ENCODE measurements at regions not wholly inside any gene's neighbourhood (a gene's known extent, or its start where the extent isn't known, plus 50 kb on each side); places are given as distances from the start of the nearest gene placed in this dataset.

- H3K4me3 ChIP-seq (ENCODE audit: low read length): no peak overlapping the region
- no peaks in the 10 kb centered on the region for H3K4me1 ChIP-seq (ENCODE audit: control insufficient read depth, low read length)
- no peaks in the 10 kb centered on the region for H4K20me1 ChIP-seq (ENCODE audit: control insufficient read depth, insufficient read depth, low read depth, low read length)
- H3K9me3 ChIP-seq (ENCODE audit: control insufficient read depth, insufficient read depth, low read length): no peaks in the 10 kb centered on the region
- H3K79me2 ChIP-seq (ENCODE audit: control insufficient read depth, low read length): no peaks in the 10 kb centered on the region
- H3K9me2 ChIP-seq (replicated peaks; ENCODE audit: control insufficient read depth, low read length): no peaks in the 10 kb centered on the region
- TF ChIP-seq EZH2phosphoT487 (IDR thresholded peaks at IDR 0.05; ENCODE audit: borderline replicate concordance, low read length) (no peak), CTCF (IDR thresholded peaks at IDR 0.05; ENCODE audit: low read depth, low read length, poor library complexity, severe bottlenecking) (no peak)
- no peak overlapping the region for H3K4me2 ChIP-seq (ENCODE audit: low read length)
- no peaks in the 10 kb centered on the region for H3K36me3 ChIP-seq (ENCODE audit: control insufficient read depth, low read length)
- no peak overlapping the region for H3K27ac ChIP-seq (ENCODE audit: low read depth, low read length)
- H3F3A ChIP-seq (ENCODE audit: control insufficient read depth, insufficient read depth): no peaks in the 10 kb centered on the region
- no peaks in the 10 kb centered on the region for H3K27me3 ChIP-seq (ENCODE audit: control insufficient read depth, low read length)
Measured at GRCh38 chr2:12884713-12885282, 168.1 kb downstream of the TRIB2 start.

DNA sequence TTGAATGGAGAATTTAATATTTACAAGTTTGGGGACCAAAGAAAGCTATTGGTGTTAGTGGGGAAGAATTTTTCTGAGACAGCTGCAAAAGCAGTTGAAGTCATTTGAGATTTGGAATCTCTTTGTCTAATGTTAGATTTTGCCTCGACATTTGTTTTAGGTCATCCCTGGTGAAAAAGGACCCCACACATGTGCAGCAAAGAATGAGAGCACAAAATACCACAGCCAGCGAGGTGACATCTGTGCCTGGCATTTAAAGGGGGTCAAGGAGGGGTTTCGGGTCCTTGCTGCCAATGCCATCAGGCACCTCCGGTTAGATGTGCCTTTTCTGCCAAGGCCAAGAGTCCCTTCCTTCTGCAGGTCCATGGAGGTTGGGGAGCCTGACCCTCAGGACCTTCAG is 173.3 kb downstream of the TRIB2 start:
- TF ChIP-seq CTCF (IDR thresholded peaks at IDR 0.05; ENCODE audit: low read depth, low read length, poor library complexity, severe bottlenecking) (no peak), EZH2phosphoT487 (IDR thresholded peaks at IDR 0.05; ENCODE audit: borderline replicate concordance, low read length) (no peak)
- no peak overlapping the region for H3K4me3 ChIP-seq (ENCODE audit: low read length)
- H3F3A ChIP-seq (ENCODE audit: control insufficient read depth, insufficient read depth): no peaks in the 10 kb centered on the region
- H3K9me2 ChIP-seq (replicated peaks; ENCODE audit: control insufficient read depth, low read length): no peaks in the 10 kb centered on the region
- no peak overlapping the region for H3K4me2 ChIP-seq (ENCODE audit: low read length)
- no peak overlapping the region for H3K27ac ChIP-seq (ENCODE audit: low read depth, low read length)
- peaks cover 2% of the 10 kb centered on the region; the same call in 1 of the 2 replicates for H3K9me3 ChIP-seq (ENCODE audit: control insufficient read depth, insufficient read depth, low read length)
- no peaks in the 10 kb centered on the region for H4K20me1 ChIP-seq (ENCODE audit: control insufficient read depth, insufficient read depth, low read depth, low read length)
- no peaks in the 10 kb centered on the region for H3K36me3 ChIP-seq (ENCODE audit: control insufficient read depth, low read length)
- H3K79me2 ChIP-seq (ENCODE audit: control insufficient read depth, low read length): no peaks in the 10 kb centered on the region
- H3K4me1 ChIP-seq (ENCODE audit: control insufficient read depth, low read length): no peaks in the 10 kb centered on the region
- no peaks in the 10 kb centered on the region for H3K27me3 ChIP-seq (ENCODE audit: control insufficient read depth, low read length)

DNA sequence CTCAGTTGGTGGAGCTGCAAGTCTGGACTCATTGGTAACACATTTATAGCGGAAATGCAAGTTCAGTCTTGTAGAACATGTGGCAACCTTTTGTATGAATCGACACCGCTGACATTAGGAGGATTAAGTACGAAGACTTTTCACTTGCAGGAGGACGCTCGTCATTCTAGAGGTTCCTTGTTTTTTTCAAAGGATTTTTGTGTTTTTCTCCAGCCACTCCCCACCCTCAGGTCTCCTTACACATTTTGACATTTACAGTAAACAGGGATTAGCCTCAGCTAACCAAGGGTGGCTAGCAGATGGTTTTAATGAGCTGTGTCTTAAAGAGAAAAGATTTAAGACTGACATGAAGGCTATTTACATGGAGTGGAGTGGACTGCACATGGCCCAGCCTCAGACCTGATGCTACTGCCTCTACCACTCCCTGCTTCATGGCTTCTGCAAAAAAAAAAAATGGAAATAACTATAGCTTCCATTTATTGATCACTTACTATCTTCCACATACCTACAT is 173.8 kb downstream of the TRIB2 start:
- Histone ChIP-seq H3K4me2 (ENCODE audit: low read length) (no peak overlapping the region), H3K27me3 (ENCODE audit: control insufficient read depth, low read length) (no peaks in the 10 kb centered on the region), H3K9me3 (ENCODE audit: control insufficient read depth, insufficient read depth, low read length) (peaks cover 2% of the 10 kb centered on the region; the same call in 1 of the 2 replicates), H3K36me3 (ENCODE audit: control insufficient read depth, low read length) (no peaks in the 10 kb centered on the region), H3K4me3 (ENCODE audit: low read length) (no peak overlapping the region), H3K9me2 (replicated peaks; ENCODE audit: control insufficient read depth, low read length) (no peaks in the 10 kb centered on the region), H3F3A (ENCODE audit: control insufficient read depth, insufficient read depth) (no peaks in the 10 kb centered on the region), H3K4me1 (ENCODE audit: control insufficient read depth, low read length) (no peaks in the 10 kb centered on the region), H4K20me1 (ENCODE audit: control insufficient read depth, insufficient read depth, low read depth, low read length) (no peaks in the 10 kb centered on the region), H3K79me2 (ENCODE audit: control insufficient read depth, low read length) (no peaks in the 10 kb centered on the region), H3K27ac (ENCODE audit: low read depth, low read length) (no peak overlapping the region)
- no peak for TF ChIP-seq EZH2phosphoT487 (IDR thresholded peaks at IDR 0.05; ENCODE audit: borderline replicate concordance, low read length)

DNA sequence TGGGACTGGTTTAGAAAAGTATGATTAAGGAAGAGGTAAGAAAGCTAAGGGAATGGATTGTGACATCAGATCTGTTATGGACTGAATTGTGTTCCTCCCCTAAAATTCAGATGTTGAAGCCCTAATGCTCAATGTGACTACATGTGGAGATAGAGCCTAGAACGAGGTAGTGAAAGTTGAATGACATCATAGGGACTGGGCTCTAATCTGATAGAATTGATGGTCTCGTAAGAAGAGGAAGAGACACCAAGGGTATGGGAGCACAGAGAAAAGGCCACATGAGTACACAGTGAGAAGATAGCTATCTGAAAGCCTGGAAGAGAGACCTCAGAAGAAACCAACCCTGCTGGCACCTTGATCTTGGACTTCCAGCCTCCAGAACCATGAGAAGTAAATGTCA is 178.3 kb downstream of the TRIB2 start:
- Histone ChIP-seq H3K36me3 (ENCODE audit: control insufficient read depth, low read length) (no peaks in the 10 kb centered on the region), H3K9me2 (replicated peaks; ENCODE audit: control insufficient read depth, low read length) (no peaks in the 10 kb centered on the region), H3K4me1 (ENCODE audit: control insufficient read depth, low read length) (peaks cover 8% of the 10 kb centered on the region; the same call in 1 of the 2 replicates), H4K20me1 (ENCODE audit: control insufficient read depth, insufficient read depth, low read depth, low read length) (no peaks in the 10 kb centered on the region), H3K27me3 (ENCODE audit: control insufficient read depth, low read length) (peaks cover 1% of the 10 kb centered on the region; the same call in 1 of the 2 replicates), H3K4me2 (ENCODE audit: low read length) (no peak overlapping the region), H3K4me3 (ENCODE audit: low read length) (no peak overlapping the region), H3K79me2 (ENCODE audit: control insufficient read depth, low read length) (no peaks in the 10 kb centered on the region), H3K9me3 (ENCODE audit: control insufficient read depth, insufficient read depth, low read length) (peaks cover 2% of the 10 kb centered on the region; the same call in 1 of the 2 replicates), H3F3A (ENCODE audit: control insufficient read depth, insufficient read depth) (no peaks in the 10 kb centered on the region), H3K27ac (ENCODE audit: low read depth, low read length) (no peak overlapping the region)
- TF ChIP-seq EZH2phosphoT487 (IDR thresholded peaks at IDR 0.05; ENCODE audit: borderline replicate concordance, low read length) (no peak), CTCF (IDR thresholded peaks at IDR 0.05; ENCODE audit: low read depth, low read length, poor library complexity, severe bottlenecking) (no peak)

Measured in DOHH2 (cell line).